D721Med (cell line): ENCODE measurements at regions not wholly inside any gene's neighbourhood (a gene's known extent, or its start where the extent isn't known, plus 50 kb on each side); places are given as distances from the start of the nearest gene placed in this dataset.
"Not testable (repeated sequence)": the region's sequence is repeated elsewhere in the genome, so short reads cannot be mapped to it uniquely, and the experiment has no call there.

Experiments
- DNase-seq: peaks from one replicate; pipeline ENCODE4 v3.0.0; 2011; ENCODE audit warnings: low spot score; ENCODE audit not compliant: insufficient read length
- FAIRE-seq: peaks from 2 replicates; lab custom pipeline; 2011; peaks lifted over from hg19 to GRCh38; lab: Jason Lieb, UNC
- TF ChIP-seq, protein P1 (sequence below): IDR thresholded peaks from 2 replicates; pipeline ENCODE4 v1.5.1; 2012; ENCODE audit warnings: mild to moderate bottlenecking, control low read depth; ENCODE audit not compliant: insufficient read depth; ENCODE audit errors: missing control alignments

DNA sequence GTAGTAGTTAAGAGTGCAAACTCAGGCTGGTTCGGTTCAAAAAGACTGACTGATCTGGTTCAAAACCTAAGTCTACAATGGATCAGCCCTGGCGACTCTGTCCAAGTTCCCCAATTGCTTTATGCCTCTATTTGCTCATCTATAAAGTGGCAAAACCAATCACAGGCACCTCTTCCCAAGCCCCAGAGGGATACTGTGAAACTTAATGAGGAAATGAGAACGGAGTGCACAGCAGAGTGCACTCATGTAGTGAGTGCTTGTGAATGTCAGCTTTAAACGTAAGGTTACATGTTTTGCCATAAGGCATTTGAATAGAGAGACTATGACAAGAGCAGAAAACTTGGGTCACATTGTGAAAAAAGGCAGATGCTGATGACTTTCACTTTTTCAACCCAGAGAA lies 199.7 kb upstream of the KLF3 start:
- TF ChIP-seq, protein P1, sequence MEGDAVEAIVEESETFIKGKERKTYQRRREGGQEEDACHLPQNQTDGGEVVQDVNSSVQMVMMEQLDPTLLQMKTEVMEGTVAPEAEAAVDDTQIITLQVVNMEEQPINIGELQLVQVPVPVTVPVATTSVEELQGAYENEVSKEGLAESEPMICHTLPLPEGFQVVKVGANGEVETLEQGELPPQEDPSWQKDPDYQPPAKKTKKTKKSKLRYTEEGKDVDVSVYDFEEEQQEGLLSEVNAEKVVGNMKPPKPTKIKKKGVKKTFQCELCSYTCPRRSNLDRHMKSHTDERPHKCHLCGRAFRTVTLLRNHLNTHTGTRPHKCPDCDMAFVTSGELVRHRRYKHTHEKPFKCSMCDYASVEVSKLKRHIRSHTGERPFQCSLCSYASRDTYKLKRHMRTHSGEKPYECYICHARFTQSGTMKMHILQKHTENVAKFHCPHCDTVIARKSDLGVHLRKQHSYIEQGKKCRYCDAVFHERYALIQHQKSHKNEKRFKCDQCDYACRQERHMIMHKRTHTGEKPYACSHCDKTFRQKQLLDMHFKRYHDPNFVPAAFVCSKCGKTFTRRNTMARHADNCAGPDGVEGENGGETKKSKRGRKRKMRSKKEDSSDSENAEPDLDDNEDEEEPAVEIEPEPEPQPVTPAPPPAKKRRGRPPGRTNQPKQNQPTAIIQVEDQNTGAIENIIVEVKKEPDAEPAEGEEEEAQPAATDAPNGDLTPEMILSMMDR = no peak
- DNase-seq = no peak
- no peak for FAIRE-seq

DNA sequence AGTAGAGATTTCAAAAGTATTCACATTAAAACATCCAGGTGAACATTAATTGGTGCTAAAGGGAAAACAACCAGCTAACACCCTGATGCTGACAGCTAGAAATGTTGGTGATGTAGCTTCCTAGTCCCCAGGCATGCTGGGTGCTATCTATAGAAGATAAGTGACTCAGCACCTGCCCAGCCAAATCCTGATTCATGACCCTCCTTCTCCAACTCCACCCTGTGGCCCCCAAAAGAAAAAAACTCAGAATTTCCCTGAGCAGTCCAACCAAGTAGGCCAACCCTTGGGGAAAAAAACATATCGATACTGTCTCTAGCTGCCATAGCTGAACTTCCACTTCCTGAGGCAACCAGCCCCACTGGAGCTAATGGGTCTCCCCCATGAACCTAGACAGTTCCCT lies 197.6 kb upstream of the KLF3 start:
- DNase-seq (no peak), FAIRE-seq (no peak)
- TF ChIP-seq, protein P1 = no peak

DNA sequence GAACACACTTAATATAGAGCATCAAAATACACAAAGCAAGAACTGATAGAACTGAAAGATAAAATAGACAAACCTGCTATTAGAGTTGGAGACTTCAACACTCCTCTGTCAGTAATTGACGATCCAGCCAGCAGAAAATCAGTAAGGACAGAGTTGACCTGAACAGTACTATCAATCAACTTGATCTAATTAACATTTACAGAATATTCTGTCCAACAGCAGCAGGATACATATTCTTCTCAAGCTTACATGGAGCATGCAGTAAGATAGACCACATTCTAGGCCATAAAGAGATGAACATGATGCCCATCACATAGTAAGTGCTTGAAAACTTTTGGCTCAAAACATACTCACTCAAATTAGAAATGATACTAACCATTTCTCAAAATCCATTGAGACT lies 196.7 kb upstream of the KLF3 start:
- no peak for DNase-seq
- FAIRE-seq = no peak
- TF ChIP-seq, protein P1 = no peak

DNA sequence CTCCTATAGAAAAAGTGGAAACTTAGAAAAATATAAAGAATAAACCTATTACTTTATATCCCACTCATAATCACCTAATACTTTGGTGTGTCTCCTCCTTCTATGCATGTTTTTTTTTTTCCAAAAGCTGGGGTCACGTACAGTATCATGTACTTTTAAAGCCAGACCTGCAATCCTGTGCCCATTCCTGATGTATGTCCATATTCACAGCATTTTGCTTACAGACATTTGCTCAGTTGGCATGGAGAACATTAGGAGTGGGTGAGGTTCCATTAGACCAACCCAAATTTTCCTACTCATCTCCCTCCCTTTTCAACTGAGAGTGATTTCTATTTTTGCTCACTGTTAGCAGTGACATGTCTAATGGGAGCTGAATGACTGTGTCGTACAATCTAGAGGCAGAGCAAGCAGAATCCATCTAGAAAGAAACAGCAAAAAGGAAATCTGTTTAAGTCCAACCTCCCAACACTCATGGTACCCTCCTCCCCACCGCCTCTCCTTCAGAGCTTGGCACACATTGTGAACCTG lies 195.6 kb upstream of the KLF3 start:
- DNase-seq (no peak), FAIRE-seq (no peak)
- TF ChIP-seq, protein P1 = no peak

DNA sequence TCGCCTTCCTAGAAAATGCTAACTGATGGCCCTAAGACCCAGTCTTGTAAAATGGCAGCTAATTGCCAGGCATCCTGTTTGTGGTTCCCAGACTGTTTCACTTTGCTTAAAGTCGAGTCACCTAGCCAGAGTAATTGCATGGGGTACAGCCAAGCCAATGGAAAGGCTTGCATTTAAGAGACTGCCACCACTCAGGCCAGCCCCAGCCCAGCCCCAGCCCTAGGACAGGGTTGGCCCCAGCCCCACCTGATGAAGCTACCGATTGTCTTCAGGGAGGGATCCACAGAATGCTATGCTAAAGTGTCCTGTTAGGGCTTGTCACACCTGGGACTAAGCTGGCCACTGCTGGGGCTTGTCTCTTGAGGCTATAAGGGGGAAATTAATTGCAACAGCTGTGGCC lies 194.6 kb upstream of the KLF3 start:
- FAIRE-seq (no peak), DNase-seq (no peak)
- TF ChIP-seq, protein P1 = no peak

DNA sequence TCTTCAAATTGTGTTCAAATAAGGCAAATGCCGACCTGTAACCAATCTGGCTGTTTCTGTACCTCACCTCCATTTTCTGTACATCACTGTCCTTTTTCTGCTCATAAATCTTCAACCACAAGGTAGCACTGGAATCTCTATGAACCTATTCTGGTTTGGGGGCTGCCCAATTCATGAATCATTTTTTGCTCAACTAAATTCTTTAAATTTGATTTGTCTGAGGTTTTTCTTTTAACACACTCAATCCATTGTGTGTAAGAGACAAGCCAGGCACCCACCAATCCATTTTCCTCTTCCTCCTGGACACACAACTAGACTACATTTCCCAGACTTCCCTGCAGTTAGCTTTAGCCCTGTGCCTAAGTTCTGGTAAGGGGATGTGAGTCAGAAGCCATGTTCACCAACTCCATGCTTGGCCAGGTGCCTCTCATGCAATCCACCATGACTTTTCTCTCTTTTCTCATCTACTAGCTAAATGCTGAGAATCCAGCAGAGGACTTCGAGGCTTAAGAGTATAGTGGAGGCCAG lies 193.2 kb upstream of the KLF3 start:
- TF ChIP-seq, protein P1 = no peak
- FAIRE-seq = no peak
- no peak for DNase-seq

DNA sequence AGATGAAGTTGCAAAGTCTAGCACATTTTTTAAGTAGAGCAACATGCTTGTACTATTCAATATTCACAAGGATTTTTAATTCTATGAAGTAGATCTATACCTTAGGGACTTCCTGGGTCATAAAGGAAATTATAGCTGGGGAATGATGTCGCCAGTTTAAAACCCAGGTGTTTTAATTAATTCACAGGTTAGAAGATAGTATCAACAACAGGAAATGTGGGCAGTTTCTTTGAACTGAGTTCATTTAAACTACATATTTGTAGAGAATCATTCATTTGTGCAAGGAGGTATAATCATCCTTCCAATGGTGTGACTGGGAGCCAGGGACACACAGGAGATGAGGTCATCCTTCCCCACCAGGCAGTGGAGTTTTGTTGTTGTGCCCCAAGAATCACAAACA lies 181.3 kb upstream of the KLF3 start:
- FAIRE-seq (no peak), DNase-seq (no peak)
- TF ChIP-seq, protein P1 = no peak

DNA sequence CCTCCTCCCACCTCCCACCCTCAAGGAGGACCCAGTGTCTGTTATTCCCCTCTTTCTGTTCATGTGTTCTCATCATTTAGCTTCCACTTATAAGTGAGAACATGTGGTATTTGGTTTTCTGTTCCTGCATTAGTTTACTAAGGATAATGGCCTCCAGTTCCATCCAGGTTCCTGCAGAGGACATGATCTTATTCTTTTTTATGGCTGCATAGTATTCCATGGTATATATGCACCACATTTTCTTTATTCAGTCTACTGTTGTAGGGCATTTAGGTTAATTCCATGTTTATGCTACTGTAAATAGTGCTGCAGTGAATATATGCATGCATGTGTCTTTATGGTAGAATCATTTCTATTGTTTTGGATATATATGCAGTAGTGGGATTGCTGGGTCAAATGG lies 180.4 kb upstream of the KLF3 start:
- FAIRE-seq = not testable (repeated sequence)

More for the DNA sequence above, 180.4 kb upstream of the KLF3 start:
- not testable (repeated sequence) for DNase-seq
